ENCODE measurements at regions not wholly inside any gene's neighbourhood (a gene's known extent, or its start where the extent isn't known, plus 50 kb on each side); places are given as distances from the start of the nearest gene placed in this dataset.

DNA sequence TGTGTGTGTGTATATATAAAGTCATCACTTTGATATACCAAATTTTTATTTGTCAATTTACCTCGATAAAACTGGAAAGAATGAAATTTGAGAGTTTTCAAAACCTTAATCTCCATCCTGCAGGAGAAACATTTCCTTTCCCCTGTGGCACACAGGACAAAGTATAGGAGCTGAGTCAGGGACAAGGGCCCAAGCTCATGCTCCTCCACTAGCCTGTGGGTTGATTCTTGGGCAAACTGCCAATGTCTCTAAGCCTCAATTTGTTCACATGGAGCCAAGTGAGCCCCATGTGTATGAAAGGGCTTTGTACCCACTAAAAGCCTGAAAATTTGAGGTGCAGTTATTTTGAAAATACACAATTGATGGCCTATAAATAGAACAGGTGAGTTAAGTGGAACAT is 60.3 kb upstream of the IL6 start:
- TF ChIP-seq, protein P1, sequence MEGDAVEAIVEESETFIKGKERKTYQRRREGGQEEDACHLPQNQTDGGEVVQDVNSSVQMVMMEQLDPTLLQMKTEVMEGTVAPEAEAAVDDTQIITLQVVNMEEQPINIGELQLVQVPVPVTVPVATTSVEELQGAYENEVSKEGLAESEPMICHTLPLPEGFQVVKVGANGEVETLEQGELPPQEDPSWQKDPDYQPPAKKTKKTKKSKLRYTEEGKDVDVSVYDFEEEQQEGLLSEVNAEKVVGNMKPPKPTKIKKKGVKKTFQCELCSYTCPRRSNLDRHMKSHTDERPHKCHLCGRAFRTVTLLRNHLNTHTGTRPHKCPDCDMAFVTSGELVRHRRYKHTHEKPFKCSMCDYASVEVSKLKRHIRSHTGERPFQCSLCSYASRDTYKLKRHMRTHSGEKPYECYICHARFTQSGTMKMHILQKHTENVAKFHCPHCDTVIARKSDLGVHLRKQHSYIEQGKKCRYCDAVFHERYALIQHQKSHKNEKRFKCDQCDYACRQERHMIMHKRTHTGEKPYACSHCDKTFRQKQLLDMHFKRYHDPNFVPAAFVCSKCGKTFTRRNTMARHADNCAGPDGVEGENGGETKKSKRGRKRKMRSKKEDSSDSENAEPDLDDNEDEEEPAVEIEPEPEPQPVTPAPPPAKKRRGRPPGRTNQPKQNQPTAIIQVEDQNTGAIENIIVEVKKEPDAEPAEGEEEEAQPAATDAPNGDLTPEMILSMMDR (IDR thresholded peaks at IDR 0.05; ENCODE audit: borderline replicate concordance), result no peak
- Histone ChIP-seq H3K4me3 (no peak overlapping the region), H3K4me1 (no peaks in the 10 kb centered on the region), H3K27ac (replicated peaks) (no peak overlapping the region), H3K36me3 (no peaks in the 10 kb centered on the region), H3K9me3 (replicated peaks) (no peaks in the 10 kb centered on the region), H3K27me3 (ENCODE audit: low read depth) (no peaks in the 10 kb centered on the region)
- intact Hi-C loops (cut with micrococcal nuclease), result no loop called here
- no peak for DNase-seq

DNA sequence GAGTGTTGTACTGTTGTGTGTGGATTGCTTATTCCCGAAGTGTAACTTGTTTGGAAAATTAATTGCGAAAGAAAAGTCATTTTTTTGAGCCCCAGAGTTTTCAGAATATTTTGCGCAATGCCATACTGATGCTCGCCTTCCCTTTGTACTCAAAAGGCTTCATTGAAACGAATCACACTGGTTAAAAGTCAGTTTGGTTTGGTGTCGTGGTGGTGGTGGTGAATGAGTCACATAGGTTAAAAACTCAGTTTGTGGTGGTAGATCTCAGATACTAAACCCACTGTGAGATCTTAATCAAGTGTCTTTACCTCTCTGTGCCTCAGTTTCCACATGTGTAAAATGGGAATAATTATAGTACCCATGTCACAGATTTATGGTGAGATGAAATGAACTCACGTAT is 61.1 kb upstream of the IL6 start:
- no peak overlapping the region for H3K27ac ChIP-seq (replicated peaks)
- intact Hi-C loops (cut with micrococcal nuclease), result no loop called here

DNA sequence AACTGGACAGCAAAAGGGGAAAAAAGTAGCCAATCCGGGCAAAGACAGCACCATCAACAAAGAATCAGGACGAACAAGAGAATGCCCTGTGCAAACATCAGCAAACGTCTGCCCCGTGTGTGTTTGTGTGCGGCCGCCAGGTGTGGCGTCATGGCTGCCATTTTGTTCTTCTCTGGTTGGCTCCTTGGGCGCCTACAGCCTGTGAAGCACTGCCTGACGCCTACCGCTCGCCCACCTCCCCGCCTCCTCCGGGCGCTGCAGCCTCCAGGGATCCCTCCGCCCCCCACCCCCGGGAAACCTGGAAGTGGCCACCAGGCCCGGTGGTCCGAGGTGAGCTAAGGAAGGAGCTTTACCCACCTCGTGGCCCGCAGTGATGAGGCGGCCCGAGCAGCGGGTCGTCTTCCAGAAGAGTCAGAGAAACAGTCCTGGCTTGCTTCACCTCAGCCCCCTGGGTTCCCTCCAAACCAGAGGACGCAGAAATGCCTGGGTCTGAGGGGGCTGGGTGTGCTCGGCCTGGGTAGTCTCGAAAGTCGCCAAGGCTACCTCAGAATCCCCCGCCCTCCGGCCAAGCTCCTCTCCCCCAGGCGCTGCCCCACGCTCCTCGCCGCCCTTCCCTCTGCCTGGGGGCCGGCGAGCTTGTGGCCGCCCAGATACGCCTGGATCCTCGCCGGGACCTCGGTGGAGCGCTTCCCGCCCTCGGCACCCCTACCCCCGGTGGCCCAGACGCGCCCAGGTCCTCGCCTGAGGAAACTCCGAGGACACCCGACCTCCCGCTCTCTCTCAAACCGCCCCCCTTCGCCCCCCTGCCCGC is 61.8 kb upstream of the IL6 start:
- H3K36me3 ChIP-seq, result no peaks in the 10 kb centered on the region
- no peak overlapping the region for H3K27ac ChIP-seq (replicated peaks)
- no peak overlapping the region for H3K4me3 ChIP-seq
- H3K9me3 ChIP-seq (replicated peaks), result no peaks in the 10 kb centered on the region
- intact Hi-C loops (cut with micrococcal nuclease), result no loop called here
- DNase-seq, result no peak
- H3K27me3 ChIP-seq (ENCODE audit: low read depth), result no peaks in the 10 kb centered on the region
- TF ChIP-seq, protein P1 (IDR thresholded peaks at IDR 0.05; ENCODE audit: borderline replicate concordance), result no peak
- H3K4me1 ChIP-seq, result no peaks in the 10 kb centered on the region

More for the DNA sequence above, 61.1 kb upstream of the IL6 start:
- H3K27me3 ChIP-seq (ENCODE audit: low read depth), result no peaks in the 10 kb centered on the region
- H3K36me3 ChIP-seq, result no peaks in the 10 kb centered on the region
- DNase-seq, result no peak
- TF ChIP-seq, protein P1 (IDR thresholded peaks at IDR 0.05; ENCODE audit: borderline replicate concordance), result no peak
- no peaks in the 10 kb centered on the region for H3K9me3 ChIP-seq (replicated peaks)
- no peaks in the 10 kb centered on the region for H3K4me1 ChIP-seq
- H3K4me3 ChIP-seq, result no peak overlapping the region

DNA sequence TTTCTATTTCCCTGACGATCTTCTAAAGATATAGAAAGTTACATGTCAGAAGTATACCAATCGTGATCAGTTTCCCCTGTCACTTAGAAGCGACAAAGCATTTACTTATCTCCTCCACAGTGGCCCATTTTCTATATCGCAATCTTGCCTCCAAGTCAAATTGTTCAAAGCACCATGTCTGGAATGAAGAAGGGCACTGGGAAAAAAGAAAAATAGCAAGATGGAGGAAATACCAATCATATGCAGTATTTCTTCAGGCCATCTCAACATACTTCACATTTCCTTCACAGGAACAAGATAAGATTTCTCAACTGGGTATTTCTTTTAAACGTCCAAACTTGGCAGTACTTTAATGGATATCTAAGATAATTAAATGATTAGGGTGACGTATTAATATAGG is 63.3 kb upstream of the IL6 start:
- Histone ChIP-seq H3K36me3 (no peaks in the 10 kb centered on the region), H3K27ac (replicated peaks) (no peak overlapping the region), H3K27me3 (ENCODE audit: low read depth) (no peaks in the 10 kb centered on the region), H3K4me1 (no peaks in the 10 kb centered on the region), H3K9me3 (replicated peaks) (no peaks in the 10 kb centered on the region), H3K4me3 (no peak overlapping the region)
- TF ChIP-seq, protein P1 (IDR thresholded peaks at IDR 0.05; ENCODE audit: borderline replicate concordance), result no peak
- no peak for DNase-seq
- intact Hi-C loops (cut with micrococcal nuclease), result no loop called here

DNA sequence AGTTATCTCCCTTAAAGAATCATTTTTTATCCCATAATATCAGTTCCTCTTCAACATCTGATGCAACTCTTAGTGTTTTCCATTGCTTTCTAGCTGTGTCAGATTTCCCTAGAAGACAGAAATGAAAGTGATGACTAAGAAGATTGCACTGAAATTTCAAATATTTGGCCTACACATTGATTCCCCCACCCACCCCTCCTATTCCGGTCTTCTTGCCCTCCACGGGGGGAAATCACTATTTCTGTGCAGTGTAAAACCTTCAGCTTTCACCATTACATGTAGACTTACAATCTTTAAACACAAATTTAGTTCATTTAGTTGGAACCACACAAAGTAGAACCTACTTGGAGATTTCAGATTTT is 63.7 kb upstream of the IL6 start:
- no peak for DNase-seq
- Histone ChIP-seq H3K36me3 (no peaks in the 10 kb centered on the region), H3K27ac (replicated peaks) (no peak overlapping the region), H3K9me3 (replicated peaks) (no peaks in the 10 kb centered on the region), H3K27me3 (ENCODE audit: low read depth) (no peaks in the 10 kb centered on the region), H3K4me3 (no peak overlapping the region), H3K4me1 (no peaks in the 10 kb centered on the region)
- TF ChIP-seq, protein P1 (IDR thresholded peaks at IDR 0.05; ENCODE audit: borderline replicate concordance), result no peak
- intact Hi-C loops (cut with micrococcal nuclease), result no loop called here

Data from left ventricle myocardium inferior (tissue), 1 donor.